ENCODE measurements at regions not wholly inside any gene's neighbourhood (a gene's known extent, or its start where the extent isn't known, plus 50 kb on each side); places are given as distances from the start of the nearest gene placed in this dataset.

DNA sequence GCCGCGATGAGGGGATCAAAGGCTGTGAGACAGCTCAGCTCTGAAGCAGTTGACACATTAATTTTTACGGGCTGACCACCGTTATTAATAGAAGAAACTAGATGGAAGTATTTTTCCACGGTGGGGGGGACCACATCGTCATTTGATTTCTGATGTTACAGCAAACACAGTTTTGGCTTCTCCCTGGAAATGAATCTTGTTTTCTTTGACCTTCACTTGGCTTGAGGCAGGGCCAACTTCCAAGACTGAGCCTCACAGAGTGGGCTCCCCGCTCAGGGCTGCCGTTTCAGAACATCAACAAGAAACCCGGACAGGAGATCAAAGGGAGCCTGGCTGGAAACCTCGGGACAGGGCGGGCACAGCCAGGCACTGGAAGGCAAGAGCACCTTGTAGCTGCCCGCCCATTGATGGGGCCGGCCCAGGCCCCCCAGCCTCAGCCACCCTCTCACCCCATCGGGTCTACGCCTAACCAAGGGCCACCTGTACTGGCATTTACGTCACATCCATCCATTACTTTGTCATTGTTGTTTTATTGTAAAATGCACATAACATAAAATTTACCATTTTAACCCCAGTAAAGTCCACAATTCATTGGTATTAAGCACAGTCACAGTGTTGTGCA lies 124.6 kb downstream of the C16orf95 start:
- Histone ChIP-seq H3K4me3 (no peak overlapping the region), H3K27me3 (no peaks in the 10 kb centered on the region), H3K27ac (no peak overlapping the region), H3K9me3 (peaks cover 0 to 21% (median 13%) of the 10 kb centered on the region in 12 donors), H3K36me3 (no peaks in the 10 kb centered on the region), H3K4me1 (no peaks in the 10 kb centered on the region)
- 70 to 78% (median 75%) methylated on average over 16 of the region's 16 CpGs for WGBS, 4 donors
- ATAC-seq, result no peak
- TF ChIP-seq, protein P1, sequence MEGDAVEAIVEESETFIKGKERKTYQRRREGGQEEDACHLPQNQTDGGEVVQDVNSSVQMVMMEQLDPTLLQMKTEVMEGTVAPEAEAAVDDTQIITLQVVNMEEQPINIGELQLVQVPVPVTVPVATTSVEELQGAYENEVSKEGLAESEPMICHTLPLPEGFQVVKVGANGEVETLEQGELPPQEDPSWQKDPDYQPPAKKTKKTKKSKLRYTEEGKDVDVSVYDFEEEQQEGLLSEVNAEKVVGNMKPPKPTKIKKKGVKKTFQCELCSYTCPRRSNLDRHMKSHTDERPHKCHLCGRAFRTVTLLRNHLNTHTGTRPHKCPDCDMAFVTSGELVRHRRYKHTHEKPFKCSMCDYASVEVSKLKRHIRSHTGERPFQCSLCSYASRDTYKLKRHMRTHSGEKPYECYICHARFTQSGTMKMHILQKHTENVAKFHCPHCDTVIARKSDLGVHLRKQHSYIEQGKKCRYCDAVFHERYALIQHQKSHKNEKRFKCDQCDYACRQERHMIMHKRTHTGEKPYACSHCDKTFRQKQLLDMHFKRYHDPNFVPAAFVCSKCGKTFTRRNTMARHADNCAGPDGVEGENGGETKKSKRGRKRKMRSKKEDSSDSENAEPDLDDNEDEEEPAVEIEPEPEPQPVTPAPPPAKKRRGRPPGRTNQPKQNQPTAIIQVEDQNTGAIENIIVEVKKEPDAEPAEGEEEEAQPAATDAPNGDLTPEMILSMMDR (IDR thresholded peaks at IDR 0.05), result no peak
- TF ChIP-seq POLR2A (IDR thresholded peaks at IDR 0.05), result no peak
- DNase-seq, result no peak
- intact Hi-C loops (cut with DNase I), result no loop called here

DNA sequence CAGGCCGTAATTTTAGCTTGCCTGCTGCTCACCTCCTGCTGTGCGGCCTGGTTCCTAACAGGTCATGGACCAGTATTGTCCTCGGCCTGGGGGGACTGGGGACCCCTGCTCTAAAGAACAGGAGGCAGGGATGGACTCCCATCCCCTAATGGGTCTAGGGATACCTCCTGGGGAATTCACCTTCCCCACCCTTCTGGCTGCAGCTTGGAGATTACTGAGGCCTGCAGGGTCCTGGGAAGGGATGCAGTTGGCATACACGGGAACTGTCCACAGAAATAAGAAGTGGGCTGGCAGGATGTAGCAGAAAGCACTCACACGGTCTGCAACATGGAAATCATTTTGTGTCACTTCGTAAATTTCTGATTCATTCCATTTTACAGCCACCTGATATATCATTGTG lies 123.0 kb downstream of the C16orf95 start:
- H3K4me1 ChIP-seq, result no peaks in the 10 kb centered on the region
- no peak overlapping the region for H3K4me3 ChIP-seq
- H3K36me3 ChIP-seq, result no peaks in the 10 kb centered on the region
- H3K9me3 ChIP-seq, result peaks cover 0 to 21% (median 13%) of the 10 kb centered on the region in 12 donors
- intact Hi-C loops (cut with DNase I), result no loop called here
- 85 to 95% (median 91%) methylated on average over 6 of the region's 6 CpGs for WGBS, 4 donors
- ATAC-seq (no peak), DNase-seq (no peak)
- no peak overlapping the region for H3K27ac ChIP-seq
- TF ChIP-seq, protein P1 (IDR thresholded peaks at IDR 0.05), result no peak
- TF ChIP-seq POLR2A (IDR thresholded peaks at IDR 0.05), result no peak
- H3K27me3 ChIP-seq, result peaks cover 0 to 8% (median 0%) of the 10 kb centered on the region in 9 donors

DNA sequence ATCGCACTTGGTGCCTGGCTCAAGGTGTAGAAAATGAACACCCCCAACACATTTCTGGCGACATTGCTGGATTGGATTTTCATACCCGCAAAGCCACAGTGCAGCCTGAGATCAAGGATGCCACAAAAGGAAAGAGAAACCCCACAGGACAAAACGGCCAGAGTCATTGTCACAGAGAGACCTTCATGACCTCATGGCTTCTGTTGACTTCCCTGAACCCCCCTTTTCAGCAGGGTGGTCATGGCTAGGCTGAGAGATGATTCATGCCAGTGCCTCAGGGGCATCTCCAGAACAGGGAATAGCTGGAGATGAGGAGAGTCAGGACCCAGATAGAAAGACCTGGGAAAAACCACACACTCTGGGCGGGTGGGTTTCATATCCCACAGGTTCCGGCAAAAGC lies 122.0 kb downstream of the C16orf95 start:
- intact Hi-C loops (cut with DNase I), result no loop called here
- H3K4me1 ChIP-seq, result no peaks in the 10 kb centered on the region
- peaks cover 0 to 8% (median 0%) of the 10 kb centered on the region in 9 donors for H3K27me3 ChIP-seq
- H3K4me3 ChIP-seq, result no peak overlapping the region
- DNase-seq (no peak), ATAC-seq (no peak)
- no peak for TF ChIP-seq POLR2A (IDR thresholded peaks at IDR 0.05)
- TF ChIP-seq, protein P1 (IDR thresholded peaks at IDR 0.05), result no peak
- H3K36me3 ChIP-seq, result no peaks in the 10 kb centered on the region
- H3K27ac ChIP-seq, result no peak overlapping the region
- WGBS, 4 donors, result 80 to 88% (median 84%) methylated on average over 6 of the region's 6 CpGs
- peaks cover 0 to 12% (median 7%) of the 10 kb centered on the region in 12 donors for H3K9me3 ChIP-seq

DNA sequence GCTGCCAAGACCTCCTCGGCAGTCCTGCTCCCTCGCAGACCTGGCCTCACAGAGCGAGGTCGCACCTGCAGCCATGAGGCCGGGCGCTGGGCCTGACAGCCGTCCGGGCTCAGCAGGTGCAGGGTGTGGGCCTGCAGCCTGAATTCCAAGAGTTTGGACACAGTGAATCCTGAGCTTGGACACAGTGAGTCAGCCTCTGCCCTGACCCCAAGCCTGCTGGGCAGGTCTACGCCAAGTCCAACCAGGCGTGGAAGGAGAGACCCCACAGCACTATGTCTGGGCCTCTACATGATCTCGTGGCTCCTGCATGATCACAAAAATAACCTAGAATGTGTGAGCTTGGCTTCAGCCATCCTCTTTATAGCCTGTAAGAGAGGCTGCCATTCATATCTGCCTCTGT lies 121.0 kb downstream of the C16orf95 start:
- WGBS, 4 donors, result 74 to 88% (median 80%) methylated on average over 4 to 11 of the region's 11 CpGs
- ATAC-seq, result no peak
- peaks cover 0 to 8% (median 0%) of the 10 kb centered on the region in 9 donors for H3K27me3 ChIP-seq

More for the DNA sequence above, 121.0 kb downstream of the C16orf95 start:
- H3K4me3 ChIP-seq, result no peak overlapping the region
- no peak for DNase-seq
- peaks cover 0 to 2% (median 0%) of the 10 kb centered on the region in 12 donors for H3K9me3 ChIP-seq
- H3K27ac ChIP-seq, result no peak overlapping the region
- peaks cover 0 to 4% (median 0%) of the 10 kb centered on the region in 12 donors for H3K4me1 ChIP-seq
- intact Hi-C loops (cut with DNase I), result no loop called here
- H3K36me3 ChIP-seq, result no peaks in the 10 kb centered on the region
- TF ChIP-seq, protein P1 (IDR thresholded peaks at IDR 0.05), result no peak
- no peak for TF ChIP-seq POLR2A (IDR thresholded peaks at IDR 0.05)

Measured in heart left ventricle (tissue), 16 donors.